GM12878 (cell line): ENCODE measurements at regions not wholly inside any gene's neighbourhood (a gene's known extent, or its start where the extent isn't known, plus 50 kb on each side); places are given as distances from the start of the nearest gene placed in this dataset.

ENCODE experiments used
- ATAC-seq: fragments of 200-7000 bp; cut with Tn5 transposase; 3 replicates; pipeline ENCODE4 v1.9.1; 2020; ENCODE audit warnings: mild to moderate bottlenecking, moderate library complexity
- BruUV-seq: library from RNA; stranded (reverse); fragments of 400-500 nt; replicated peaks from 2 replicates; lab custom pipeline; 2021; lab: Mats Ljungman, UMichigan
- CTCF ChIA-PET: fragments of 300-600 bp; sonication (Branson Sonifier 250); formaldehyde crosslinking; extraction: SDS; loops from one replicate; lab custom pipeline; 2021; ENCODE audit warnings: inconsistent platforms; lab: Yijun Ruan, JAX
- POLR2A ChIA-PET: fragments of 350-600 bp; formaldehyde crosslinking; extraction: SDS; loops from one replicate; lab custom pipeline; 2021; ENCODE audit warnings: inconsistent platforms; lab: Charles Lee
- RAD21 ChIA-PET: fragments of 300-600 bp; sonication (Branson Sonifier 250); formaldehyde crosslinking; loops from one replicate; lab custom pipeline; 2023; ENCODE audit warnings: antibody characterized with exemption; ENCODE audit not compliant: unreplicated experiment; lab: Charles Lee
- SMC1A ChIA-PET: fragments of 300-600 bp; sonication (Branson Sonifier 250); formaldehyde crosslinking; loops from one replicate; lab custom pipeline; 2023; ENCODE audit not compliant: unreplicated experiment, uncharacterized antibody; lab: Charles Lee
- DNase-seq: peaks from one replicate; pipeline ENCODE4 v3.0.0-alpha.2; 2011; ENCODE audit warnings: low read depth, low spot score
- FAIRE-seq: peaks from 3 replicates; lab custom pipeline; 2011; peaks lifted over from hg19 to GRCh38; lab: Jason Lieb, UNC
- H2AFZ ChIP-seq: 2 replicates; pipeline ENCODE4 v1.6.0; 2011; ENCODE audit warnings: low read depth, low read length, control low read depth; ENCODE audit not compliant: control insufficient read depth
- H3K27ac ChIP-seq: 2 replicates; pipeline ENCODE4 v1.5.1; 2011; ENCODE audit warnings: control low read depth; ENCODE audit not compliant: control insufficient read depth, insufficient read depth
- H3K27me3 ChIP-seq, 2 experiments: replicated peaks in 1 of 2; 2 replicates each; pipeline versions ENCODE4 v1.6.0 to v1.6.1; 2011; ENCODE audit warnings: low read length in 1 of 2; ENCODE audit not compliant: control insufficient read depth in 2 of 2, insufficient read depth in 2 of 2
- H3K36me3 ChIP-seq, 2 experiments: 2 replicates each; pipeline ENCODE4 v1.5.1; 2011; ENCODE audit warnings: low read length in 1 of 2; ENCODE audit not compliant: control insufficient read depth in 2 of 2, insufficient read depth in 2 of 2
- H3K4me1 ChIP-seq: 2 replicates; pipeline ENCODE4 v1.6.1; 2011; ENCODE audit warnings: mild to moderate bottlenecking, low read length, moderate library complexity, mixed read lengths; ENCODE audit not compliant: control insufficient read depth, insufficient read depth
- H3K4me2 ChIP-seq: 2 replicates; pipeline ENCODE4 v1.6.0; 2011; ENCODE audit warnings: control low read depth; ENCODE audit not compliant: control insufficient read depth, insufficient read depth
- H3K4me3 ChIP-seq: fragments of 200-600 bp; sonication (generic); 2 replicates; pipeline ENCODE4 v1.5.1; 2016
- H3K79me2 ChIP-seq: 2 replicates; pipeline ENCODE4 v1.6.0; 2011; ENCODE audit warnings: low read length; ENCODE audit not compliant: control insufficient read depth, insufficient read depth
- H3K9ac ChIP-seq: 2 replicates; pipeline ENCODE4 v1.8.0; 2011; ENCODE audit warnings: low read length, control low read depth, mixed read lengths; ENCODE audit not compliant: control insufficient read depth, insufficient read depth
- H3K9me3 ChIP-seq: replicated peaks from 3 replicates; pipeline ENCODE4 v1.5.1; 2011; ENCODE audit warnings: mild to moderate bottlenecking, low read length; ENCODE audit not compliant: control insufficient read depth, insufficient read depth
- H4K20me1 ChIP-seq: 2 replicates; pipeline ENCODE4 v1.6.0; 2011; ENCODE audit not compliant: control insufficient read depth, insufficient read depth
- BACH1 ChIP-seq: fragments of 450-650 bp; IDR thresholded peaks from 2 replicates; pipeline ENCODE4 v1.6.1; 2017; ENCODE audit warnings: mild to moderate bottlenecking, borderline replicate concordance
- BRCA1 ChIP-seq: IDR thresholded peaks from 2 replicates; pipeline ENCODE4 v1.6.1; 2011; ENCODE audit warnings: low read depth, low read length, improper control_type of control experiment
- CBX5 ChIP-seq: sonication (generic); IDR thresholded peaks from 2 replicates; pipeline ENCODE4 v1.6.1; 2016; ENCODE audit warnings: low read depth, moderate library complexity, mild to moderate bottlenecking, inconsistent platforms
- GABPA ChIP-seq: IDR thresholded peaks from 2 replicates; pipeline ENCODE4 v1.6.1; 2014; ENCODE audit warnings: antibody characterized with exemption, low read depth, mild to moderate bottlenecking, inconsistent platforms
- JUNB ChIP-seq: IDR thresholded peaks from 2 replicates; pipeline ENCODE4 v1.6.1; 2016; ENCODE audit warnings: antibody characterized with exemption, mild to moderate bottlenecking
- KLF5 ChIP-seq: fragments of 450-650 bp; IDR thresholded peaks from 2 replicates; pipeline ENCODE4 v1.6.1; 2014; ENCODE audit warnings: mild to moderate bottlenecking; ENCODE audit not compliant: partially characterized antibody
- NBN ChIP-seq: fragments of 450-650 bp; IDR thresholded peaks from 2 replicates; pipeline ENCODE4 v1.6.1; 2016
- NR2C2 ChIP-seq: IDR thresholded peaks from 2 replicates; pipeline ENCODE4 v1.6.1; 2011; ENCODE audit warnings: borderline replicate concordance, low read depth; ENCODE audit not compliant: control insufficient read depth, insufficient read length
- SREBF2 ChIP-seq: IDR thresholded peaks from 2 replicates; pipeline ENCODE4 v1.6.1; 2012; ENCODE audit warnings: mild to moderate bottlenecking, low read length
- TARDBP ChIP-seq: IDR thresholded peaks from 2 replicates; pipeline ENCODE4 v1.6.1; 2016; ENCODE audit warnings: borderline replicate concordance
- TCF7 ChIP-seq: IDR thresholded peaks from 2 replicates; pipeline ENCODE4 v1.6.1; 2014; ENCODE audit warnings: antibody characterized with exemption, borderline replicate concordance
- ZBED1 ChIP-seq: IDR thresholded peaks from 2 replicates; pipeline ENCODE4 v1.6.1; 2016; ENCODE audit warnings: borderline replicate concordance
- ZNF274 ChIP-seq: IDR thresholded peaks from one replicate; pipeline ENCODE4 v1.8.0; 2011; ENCODE audit not compliant: insufficient read length, insufficient read depth
- ZZZ3 ChIP-seq: IDR thresholded peaks from 2 replicates; pipeline ENCODE4 v1.6.1; 2011; ENCODE audit warnings: low read depth; ENCODE audit not compliant: control insufficient read depth, insufficient read length
- in situ Hi-C: fragments of 300-500 bp; cut with MboI; formaldehyde crosslinking; loops from 9 replicates; pipeline ENCODE4 v1.14.3; 2018; ENCODE audit warnings: mixed read lengths
- intact Hi-C: fragments of 100-400 bp; cut with micrococcal nuclease; formaldehyde crosslinking; loops from one replicate; pipeline ENCODE4 v1.14.2; 2022; ENCODE audit not compliant: unreplicated experiment
- TF ChIP-seq, protein P1 (sequence below): IDR thresholded peaks from 2 replicates; pipeline ENCODE4 v1.6.1; 2012; ENCODE audit warnings: low read depth, low read length, improper control_type of control experiment
- TF ChIP-seq, protein P2 (sequence below): IDR thresholded peaks from 2 replicates; pipeline ENCODE4 v1.6.1; 2012; ENCODE audit warnings: low read depth, low read length, improper control_type of control experiment
- TF ChIP-seq, protein P3 (sequence below): IDR thresholded peaks from 2 replicates; pipeline ENCODE4 v1.6.1; 2011; ENCODE audit warnings: borderline replicate concordance, low read depth, mild to moderate bottlenecking, moderate library complexity, low read length; ENCODE audit not compliant: insufficient read depth, poor library complexity, severe bottlenecking

DNA sequence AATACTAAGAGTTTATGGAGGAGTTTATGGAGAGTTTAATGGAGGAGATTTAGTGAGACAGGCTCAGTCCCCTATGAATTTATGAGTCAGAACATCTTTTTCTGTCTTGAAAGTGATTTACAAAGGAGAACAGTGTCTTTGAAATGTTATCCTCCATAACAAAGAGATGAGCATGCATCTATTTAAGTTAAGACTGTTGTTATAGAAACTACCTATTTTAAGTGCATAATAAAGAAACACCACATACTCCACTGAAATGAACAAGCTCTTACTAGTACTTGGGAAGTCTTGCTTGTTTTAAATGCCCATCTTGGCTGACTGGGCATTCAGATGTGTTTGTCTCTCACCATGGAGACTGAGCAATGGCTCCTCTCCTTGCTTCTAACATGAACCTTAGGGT, 118.7 kb upstream of the ACP3 start:
- H3K9me3 ChIP-seq, result no peaks in the 10 kb centered on the region
- H3K4me3 ChIP-seq, result no peak overlapping the region
- ChIA-PET CTCF (no interaction called here), SMC1A (no interaction called here)
- TF ChIP-seq GABPA (no peak), BACH1 (no peak), BRCA1 (no peak), ZNF274 (no peak), ZZZ3 (no peak), TCF7 (no peak), NR2C2 (no peak), TARDBP (no peak), KLF5 (no peak), SREBF2 (no peak), ZBED1 (no peak), NBN (no peak), CBX5 (no peak), JUNB (no peak)
- TF ChIP-seq, protein P1, sequence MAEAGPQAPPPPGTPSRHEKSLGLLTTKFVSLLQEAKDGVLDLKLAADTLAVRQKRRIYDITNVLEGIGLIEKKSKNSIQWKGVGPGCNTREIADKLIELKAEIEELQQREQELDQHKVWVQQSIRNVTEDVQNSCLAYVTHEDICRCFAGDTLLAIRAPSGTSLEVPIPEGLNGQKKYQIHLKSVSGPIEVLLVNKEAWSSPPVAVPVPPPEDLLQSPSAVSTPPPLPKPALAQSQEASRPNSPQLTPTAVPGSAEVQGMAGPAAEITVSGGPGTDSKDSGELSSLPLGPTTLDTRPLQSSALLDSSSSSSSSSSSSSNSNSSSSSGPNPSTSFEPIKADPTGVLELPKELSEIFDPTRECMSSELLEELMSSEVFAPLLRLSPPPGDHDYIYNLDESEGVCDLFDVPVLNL, result no peak
- TF ChIP-seq, protein P2, sequence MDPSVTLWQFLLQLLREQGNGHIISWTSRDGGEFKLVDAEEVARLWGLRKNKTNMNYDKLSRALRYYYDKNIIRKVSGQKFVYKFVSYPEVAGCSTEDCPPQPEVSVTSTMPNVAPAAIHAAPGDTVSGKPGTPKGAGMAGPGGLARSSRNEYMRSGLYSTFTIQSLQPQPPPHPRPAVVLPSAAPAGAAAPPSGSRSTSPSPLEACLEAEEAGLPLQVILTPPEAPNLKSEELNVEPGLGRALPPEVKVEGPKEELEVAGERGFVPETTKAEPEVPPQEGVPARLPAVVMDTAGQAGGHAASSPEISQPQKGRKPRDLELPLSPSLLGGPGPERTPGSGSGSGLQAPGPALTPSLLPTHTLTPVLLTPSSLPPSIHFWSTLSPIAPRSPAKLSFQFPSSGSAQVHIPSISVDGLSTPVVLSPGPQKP, result no peak
- TF ChIP-seq, protein P3, sequence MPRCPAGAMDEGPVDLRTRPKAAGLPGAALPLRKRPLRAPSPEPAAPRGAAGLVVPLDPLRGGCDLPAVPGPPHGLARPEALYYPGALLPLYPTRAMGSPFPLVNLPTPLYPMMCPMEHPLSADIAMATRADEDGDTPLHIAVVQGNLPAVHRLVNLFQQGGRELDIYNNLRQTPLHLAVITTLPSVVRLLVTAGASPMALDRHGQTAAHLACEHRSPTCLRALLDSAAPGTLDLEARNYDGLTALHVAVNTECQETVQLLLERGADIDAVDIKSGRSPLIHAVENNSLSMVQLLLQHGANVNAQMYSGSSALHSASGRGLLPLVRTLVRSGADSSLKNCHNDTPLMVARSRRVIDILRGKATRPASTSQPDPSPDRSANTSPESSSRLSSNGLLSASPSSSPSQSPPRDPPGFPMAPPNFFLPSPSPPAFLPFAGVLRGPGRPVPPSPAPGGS, result no peak
- TF ChIP-seq, all 136 proteins: peak for 0
- ChIA-PET RAD21 (no interaction called here), POLR2A (no interaction called here)
- no peak overlapping the region for H3K9ac ChIP-seq
- H3K27me3 ChIP-seq, result peaks cover 0 to 2% of the 10 kb centered on the region in 2 experiments; a peak in 1 of 4 replicates
- no peaks in the 10 kb centered on the region for H3K79me2 ChIP-seq
- intact Hi-C loops, result no loop called here
- no peak for DNase-seq
- no peak for ATAC-seq
- in situ Hi-C loops, result no loop called here
- H3K36me3 ChIP-seq, result no peaks in the 10 kb centered on the region
- no TSS peak for BruUV-seq
- no peak overlapping the region for H3K4me2 ChIP-seq
- no peaks in the 10 kb centered on the region for H3K4me1 ChIP-seq
- no peak overlapping the region for H2AFZ ChIP-seq
- H4K20me1 ChIP-seq, result no peaks in the 10 kb centered on the region
- FAIRE-seq, result no peak
- H3K27ac ChIP-seq, result no peak overlapping the region
